ENCODE measurements at regions not wholly inside any gene's neighbourhood (a gene's known extent, or its start where the extent isn't known, plus 50 kb on each side); places are given as distances from the start of the nearest gene placed in this dataset.

DNA sequence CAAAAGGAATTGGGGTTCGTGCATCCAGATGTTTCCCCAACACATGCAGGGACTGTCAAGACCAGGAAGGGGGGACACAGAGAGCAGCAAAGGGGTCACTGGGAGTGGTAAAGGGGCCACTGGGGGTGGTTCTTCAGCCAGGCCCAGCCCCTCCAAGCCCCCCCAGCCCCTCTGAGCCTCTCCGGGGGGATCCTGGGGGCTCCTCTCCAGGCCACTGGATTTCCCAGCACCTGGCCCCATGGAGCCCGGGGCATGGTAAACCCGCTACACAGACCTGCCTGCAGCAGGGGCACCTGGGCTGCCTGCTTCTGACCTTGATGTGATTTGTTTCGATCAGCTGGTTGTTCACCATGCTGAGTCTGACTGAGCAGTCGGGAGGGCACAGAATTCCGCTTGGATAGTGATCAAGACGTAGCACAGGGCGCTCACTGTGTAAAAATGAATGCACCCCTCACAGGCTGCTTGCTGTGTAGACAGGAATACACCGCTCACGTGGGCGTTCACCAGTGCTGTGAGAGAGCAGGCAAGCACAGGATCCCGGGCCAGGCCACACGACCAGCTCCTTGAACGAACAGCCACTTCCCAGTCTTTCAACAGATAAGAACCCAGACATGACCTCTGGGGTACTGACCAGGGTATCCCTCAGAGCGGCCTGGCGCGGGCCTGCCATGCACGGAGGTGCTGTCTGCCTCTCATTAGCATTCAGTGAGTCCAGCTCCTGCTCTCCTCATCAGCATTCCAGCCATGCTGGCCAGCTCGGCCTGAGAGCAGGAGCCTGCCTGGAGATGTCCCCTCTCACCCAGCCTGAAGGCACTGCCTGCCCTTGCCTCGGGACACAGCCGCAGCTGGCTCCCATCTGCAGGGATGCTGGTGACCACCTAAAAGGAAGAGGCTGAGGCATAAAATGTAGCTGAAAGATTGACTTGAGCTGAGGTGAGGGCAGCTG, 73.3 kb upstream of the OTOS start:
- Mint-ChIP-seq H3K4me1 (peaks cover 4% of the 10 kb centered on the region), H3K27ac (peak overlapping the region in 1 of 3 experiments; percentile 9)
- TF ChIP-seq, protein P1, sequence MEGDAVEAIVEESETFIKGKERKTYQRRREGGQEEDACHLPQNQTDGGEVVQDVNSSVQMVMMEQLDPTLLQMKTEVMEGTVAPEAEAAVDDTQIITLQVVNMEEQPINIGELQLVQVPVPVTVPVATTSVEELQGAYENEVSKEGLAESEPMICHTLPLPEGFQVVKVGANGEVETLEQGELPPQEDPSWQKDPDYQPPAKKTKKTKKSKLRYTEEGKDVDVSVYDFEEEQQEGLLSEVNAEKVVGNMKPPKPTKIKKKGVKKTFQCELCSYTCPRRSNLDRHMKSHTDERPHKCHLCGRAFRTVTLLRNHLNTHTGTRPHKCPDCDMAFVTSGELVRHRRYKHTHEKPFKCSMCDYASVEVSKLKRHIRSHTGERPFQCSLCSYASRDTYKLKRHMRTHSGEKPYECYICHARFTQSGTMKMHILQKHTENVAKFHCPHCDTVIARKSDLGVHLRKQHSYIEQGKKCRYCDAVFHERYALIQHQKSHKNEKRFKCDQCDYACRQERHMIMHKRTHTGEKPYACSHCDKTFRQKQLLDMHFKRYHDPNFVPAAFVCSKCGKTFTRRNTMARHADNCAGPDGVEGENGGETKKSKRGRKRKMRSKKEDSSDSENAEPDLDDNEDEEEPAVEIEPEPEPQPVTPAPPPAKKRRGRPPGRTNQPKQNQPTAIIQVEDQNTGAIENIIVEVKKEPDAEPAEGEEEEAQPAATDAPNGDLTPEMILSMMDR (IDR thresholded peaks at IDR 0.05; ENCODE audit: unreplicated experiment in 3 of 3): no peak

DNA sequence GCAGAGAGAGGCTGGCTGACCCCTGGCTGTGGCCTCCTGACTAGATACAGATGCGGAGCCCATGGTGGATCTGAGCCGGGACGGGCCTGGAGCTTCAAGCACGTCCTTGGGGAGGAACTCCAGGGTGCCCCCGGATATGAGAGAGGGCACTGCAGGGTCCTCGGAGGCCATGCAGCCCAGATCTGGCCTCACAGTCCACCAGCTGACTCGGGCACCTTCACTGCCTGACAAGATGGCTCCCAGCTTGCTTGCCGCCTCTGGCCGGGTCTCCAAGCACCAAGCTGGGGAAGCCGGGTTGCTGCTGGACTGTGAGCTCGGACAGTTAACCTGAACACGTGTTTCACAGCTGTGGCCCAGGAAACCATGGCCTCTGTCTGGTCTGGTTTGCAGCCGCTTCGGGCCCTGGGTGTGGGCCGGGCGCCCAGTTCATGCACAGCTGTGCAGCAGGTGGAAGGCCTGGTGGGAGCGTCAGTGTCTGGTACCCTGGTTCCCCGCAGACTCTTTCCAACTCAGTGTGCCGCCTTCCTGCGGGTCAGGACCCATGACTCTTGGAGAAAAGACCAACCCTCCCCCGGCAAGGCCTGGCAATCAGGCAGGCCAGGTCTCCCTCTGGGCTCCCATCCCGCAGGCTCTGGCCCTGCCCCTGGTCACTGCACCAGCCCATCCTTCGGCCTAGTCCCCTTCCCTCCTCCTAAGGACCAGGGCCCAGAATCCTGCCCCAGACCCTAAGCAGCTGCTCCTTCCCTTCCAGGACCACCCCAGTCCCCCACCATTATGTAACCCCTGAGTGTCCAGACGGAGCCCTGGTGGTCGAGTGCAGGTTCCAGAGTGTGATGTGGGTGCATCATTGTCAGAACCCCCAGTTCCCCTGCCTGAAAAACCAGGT, 74.6 kb upstream of the OTOS start:
- Mint-ChIP-seq H3K4me3 (no peak overlapping the region), H3K4me1 (peaks cover 4% of the 10 kb centered on the region), H3K36me3 (ENCODE audit: low read depth) (no peaks in the 10 kb centered on the region), H3K27me3 (ENCODE audit: low read depth) (peaks cover 5% of the 10 kb centered on the region), H3K27ac (no peak overlapping the region), H3K9me3 (no peaks in the 10 kb centered on the region)
- TF ChIP-seq, protein P1 (IDR thresholded peaks at IDR 0.05; ENCODE audit: unreplicated experiment in 3 of 3): no peak

More for the DNA sequence above, 73.3 kb upstream of the OTOS start:
- Mint-ChIP-seq H3K36me3 (ENCODE audit: low read depth) (no peaks in the 10 kb centered on the region), H3K4me3 (no peak overlapping the region), H3K9me3 (peaks cover 3% of the 10 kb centered on the region), H3K27me3 (ENCODE audit: low read depth) (peaks cover 6% of the 10 kb centered on the region)

GRCh38 chr2:240215676-240216051, 75.2 kb upstream of the OTOS start:
- Mint-ChIP-seq H3K27ac (no peak overlapping the region), H3K4me1 (peaks cover 4% of the 10 kb centered on the region), H3K36me3 (ENCODE audit: low read depth) (no peaks in the 10 kb centered on the region), H3K9me3 (no peaks in the 10 kb centered on the region), H3K4me3 (no peak overlapping the region), H3K27me3 (ENCODE audit: low read depth) (peaks cover 5% of the 10 kb centered on the region)
- TF ChIP-seq, protein P1 (IDR thresholded peaks at IDR 0.05; ENCODE audit: unreplicated experiment in 3 of 3): no peak

DNA sequence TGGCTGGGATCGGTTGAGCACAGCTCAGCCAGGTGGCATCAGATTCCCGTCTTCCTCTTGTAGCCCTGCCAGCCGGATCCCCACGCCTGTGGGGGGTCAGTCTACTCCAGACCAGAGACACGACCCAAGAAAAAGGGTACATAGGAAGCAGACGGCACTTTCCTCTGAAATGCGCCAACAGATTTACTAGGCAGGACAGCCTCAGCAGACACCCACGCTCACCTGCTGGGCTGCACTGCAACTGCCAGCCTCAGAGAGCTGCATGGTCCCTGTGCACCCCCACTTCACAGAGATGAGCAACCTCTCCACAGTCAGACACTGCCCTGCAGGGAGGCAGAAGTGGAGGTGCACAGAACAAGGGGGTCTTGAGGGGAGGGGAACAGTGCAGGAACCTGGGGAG, 75.7 kb upstream of the OTOS start:
- Mint-ChIP-seq H3K4me3 (no peak overlapping the region), H3K9me3 (no peaks in the 10 kb centered on the region), H3K27me3 (ENCODE audit: low read depth) (peaks cover 7% of the 10 kb centered on the region), H3K27ac (no peak overlapping the region), H3K36me3 (ENCODE audit: low read depth) (no peaks in the 10 kb centered on the region), H3K4me1 (peaks cover 4% of the 10 kb centered on the region)
- TF ChIP-seq, protein P1 (IDR thresholded peaks at IDR 0.05; ENCODE audit: unreplicated experiment in 3 of 3): no peak

- peaks cover 5% of the 10 kb centered on the region for H3K9me3 Mint-ChIP-seq
- peaks cover 4% of the 10 kb centered on the region for H3K4me1 Mint-ChIP-seq
- H3K27ac Mint-ChIP-seq: no peak overlapping the region
- TF ChIP-seq, protein P1 (IDR thresholded peaks at IDR 0.05; ENCODE audit: unreplicated experiment in 3 of 3): no peak
- H3K27me3 Mint-ChIP-seq (ENCODE audit: low read depth): peaks cover 7% of the 10 kb centered on the region
- no peak overlapping the region for H3K4me3 Mint-ChIP-seq
- H3K36me3 Mint-ChIP-seq (ENCODE audit: low read depth): no peaks in the 10 kb centered on the region
These were observed 77.2 kb upstream of the OTOS start for GRCh38 chr2:240217431-240218301.
